Fibroblast of the aortic adventitia (primary cell): ENCODE measurements at regions not wholly inside any gene's neighbourhood (a gene's known extent, or its start where the extent isn't known, plus 50 kb on each side); places are given as distances from the start of the nearest gene placed in this dataset.

ENCODE experiments used
- DNase-seq: peaks from one replicate; pipeline ENCODE4 v3.0.0-alpha.2; 2010; ENCODE audit warnings: low read depth
- H3K4me3 ChIP-seq: 2 replicates; pipeline ENCODE4 v1.5.1; 2011; ENCODE audit warnings: low read depth, mild to moderate bottlenecking, control low read depth, low read length, moderate library complexity
- CTCF ChIP-seq: IDR thresholded peaks from 2 replicates; pipeline ENCODE4 v1.5.1; 2011; ENCODE audit warnings: mild to moderate bottlenecking, low read length, control low read depth, inconsistent platforms; ENCODE audit not compliant: insufficient read depth

DNA sequence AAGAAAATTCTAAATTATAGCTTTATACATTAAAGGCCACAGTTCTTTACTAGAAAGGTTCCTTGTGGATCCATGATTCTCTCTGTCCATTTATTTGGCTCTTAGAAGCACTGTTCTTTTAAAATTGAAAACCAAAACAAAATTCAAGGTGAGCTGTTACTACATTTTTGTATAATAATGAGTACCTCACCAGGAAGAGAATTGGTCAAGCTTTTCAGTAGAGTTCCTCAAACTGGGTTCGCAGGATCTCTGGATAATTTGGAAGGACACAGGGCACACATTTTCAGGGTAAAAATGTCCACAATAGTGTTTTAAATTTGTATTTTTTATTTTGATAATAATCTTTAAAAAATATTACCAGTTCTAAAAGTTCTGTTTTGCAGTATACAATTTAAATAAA is 93.0 kb downstream of the PPP1R3A start:
- TF ChIP-seq CTCF, result no peak
- DNase-seq, result no peak

GRCh38 chr7:113824117-113824823 is 94.5 kb downstream of the PPP1R3A start:
- TF ChIP-seq CTCF, result no peak
- DNase-seq, result no peak
- H3K4me3 ChIP-seq, result no peak overlapping the region

More for the DNA sequence above, 93.0 kb downstream of the PPP1R3A start:
- H3K4me3 ChIP-seq, result no peak overlapping the region

DNA sequence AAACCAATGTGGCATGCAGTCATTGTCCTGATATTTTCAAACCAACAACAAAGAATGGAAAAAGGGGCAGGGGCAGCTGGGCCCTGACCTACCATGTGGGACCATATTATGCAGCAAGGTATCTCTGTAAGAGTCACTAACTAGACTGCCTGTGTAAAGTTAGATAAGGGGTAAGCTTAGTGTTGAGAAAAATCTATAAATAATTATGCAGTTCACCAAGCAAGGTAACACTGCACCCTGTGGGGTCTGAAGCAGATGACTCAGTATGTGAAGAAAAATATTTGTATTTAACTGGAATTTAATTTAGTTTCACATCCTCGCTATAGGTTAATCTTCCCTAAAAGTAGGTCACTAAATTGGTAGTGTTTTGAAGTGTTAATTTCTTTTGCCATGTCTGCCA is 99.3 kb downstream of the PPP1R3A start:
- H3K4me3 ChIP-seq, result no peak overlapping the region
- no peak for TF ChIP-seq CTCF
- DNase-seq, result no peak

DNA sequence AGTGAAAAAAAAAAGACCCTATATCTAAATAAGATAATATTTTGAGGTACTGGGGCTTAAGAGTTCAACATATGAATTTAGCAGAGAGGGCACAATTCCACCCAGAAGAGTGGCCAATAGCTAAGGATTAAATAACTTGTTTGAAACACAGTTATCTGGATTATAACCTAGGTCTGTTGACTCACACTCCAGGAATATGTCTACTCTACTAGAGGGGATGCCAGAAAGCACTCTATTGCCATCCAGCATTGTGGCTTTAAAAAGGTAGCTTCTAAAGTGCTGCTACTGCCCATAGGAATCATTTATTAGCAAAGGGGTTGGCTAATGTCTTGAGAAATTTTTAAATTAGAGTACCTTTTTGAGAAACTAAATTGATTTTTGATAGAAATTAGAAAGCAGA is 102.2 kb downstream of the PPP1R3A start:
- no peak overlapping the region for H3K4me3 ChIP-seq
- TF ChIP-seq CTCF, result no peak
- no peak for DNase-seq

- H3K4me3 ChIP-seq, result no peak overlapping the region
- TF ChIP-seq CTCF, result no peak
- DNase-seq, result no peak
Measured at GRCh38 chr7:113813471-113813870, 105.3 kb downstream of the PPP1R3A start.

GRCh38 chr7:113812591-113813255 is 106.1 kb downstream of the PPP1R3A start:
- H3K4me3 ChIP-seq, result no peak overlapping the region
- no peak for TF ChIP-seq CTCF
- no peak for DNase-seq
